H1 (cell line): ENCODE measurements at regions not wholly inside any gene's neighbourhood (a gene's known extent, or its start where the extent isn't known, plus 50 kb on each side); places are given as distances from the start of the nearest gene placed in this dataset.

ENCODE experiments used
- CBX8 ChIP-seq: fragments of 300-800, 300-1000 bp; sonication (generic); IDR thresholded peaks from 2 replicates; pipeline ENCODE4 v1.7.1; 2016; ENCODE audit warnings: low read depth, low read length, borderline replicate concordance
- CTBP2 ChIP-seq: IDR thresholded peaks from 2 replicates; pipeline ENCODE4 v1.7.0; 2011; ENCODE audit warnings: borderline replicate concordance, mild to moderate bottlenecking, moderate library complexity, mixed read lengths, low read length; ENCODE audit not compliant: insufficient read depth, insufficient read length
- HDAC6 ChIP-seq: IDR thresholded peaks from one replicate; pipeline ENCODE4 v1.7.1; 2012; ENCODE audit warnings: low read depth, mild to moderate bottlenecking, inconsistent platforms, low read length, moderate library complexity
- KDM4A ChIP-seq: IDR thresholded peaks from one replicate; pipeline ENCODE4 v1.7.1; 2012; ENCODE audit warnings: low read depth, mild to moderate bottlenecking, moderate library complexity, low read length, inconsistent platforms; ENCODE audit not compliant: severe bottlenecking
- KDM5A ChIP-seq: fragments of 200-600 bp; IDR thresholded peaks from 2 replicates; pipeline ENCODE4 v1.7.1; 2012; ENCODE audit warnings: mild to moderate bottlenecking, low read length, inconsistent platforms, mixed read lengths
- MAFK ChIP-seq: IDR thresholded peaks from 2 replicates; pipeline ENCODE4 v1.6.1; 2012; ENCODE audit warnings: low read depth, mild to moderate bottlenecking, improper control_type of control experiment, low read length
- MAX ChIP-seq: IDR thresholded peaks from 2 replicates; pipeline ENCODE4 v1.6.1; 2012; ENCODE audit warnings: inconsistent platforms
- RAD21 ChIP-seq, 2 experiments: IDR thresholded peaks in 1 of 2; conservative IDR thresholded peaks in 1 of 2; 2 replicates each; pipeline ENCODE4 v1.6.1; 2011; ENCODE audit warnings: low read depth in 2 of 2, low read length in 2 of 2, improper control_type of control experiment in 1 of 2, inconsistent platforms in 1 of 2, mild to moderate bottlenecking in 1 of 2, moderate library complexity in 1 of 2
- TAF1 ChIP-seq: IDR thresholded peaks from 2 replicates; pipeline ENCODE4 v1.6.1; 2011; ENCODE audit warnings: mild to moderate bottlenecking, low read depth, low read length
- TCF12 ChIP-seq: IDR thresholded peaks from 2 replicates; pipeline ENCODE4 v1.6.1; 2011; ENCODE audit warnings: low read depth, mild to moderate bottlenecking, low read length
- TEAD4 ChIP-seq: IDR thresholded peaks from 2 replicates; pipeline ENCODE4 v1.6.1; 2012; ENCODE audit warnings: low read depth, low read length, inconsistent platforms, mixed read lengths
- TF ChIP-seq, protein P1 (sequence below): fragments of 300-600 bp; sonication (generic); IDR thresholded peaks from 2 replicates; pipeline ENCODE4 v1.7.1; 2012; ENCODE audit warnings: low read length, moderate library complexity, mild to moderate bottlenecking, inconsistent platforms; ENCODE audit not compliant: insufficient replicate concordance

DNA sequence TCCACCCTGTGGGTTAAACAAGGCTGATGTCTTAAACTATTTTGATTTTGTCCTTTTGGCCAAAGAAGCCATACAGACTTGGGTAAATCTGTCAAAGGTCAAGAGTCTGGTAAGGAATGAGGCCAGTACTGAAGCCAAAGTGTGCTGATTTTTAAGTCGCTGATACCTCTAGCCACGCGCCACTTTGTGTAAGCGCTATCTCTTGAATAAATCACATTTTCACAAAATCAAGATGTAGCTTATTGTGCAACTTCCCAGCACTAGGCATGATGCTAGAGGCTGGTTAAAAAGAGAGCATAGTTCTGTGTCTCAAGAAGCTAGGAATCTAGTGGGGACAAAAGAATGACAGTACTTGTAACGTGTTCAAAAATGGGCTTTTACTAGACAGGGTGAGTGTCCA is 510.6 kb upstream of the RAB6C start (continued):
- TF ChIP-seq, protein P1, sequence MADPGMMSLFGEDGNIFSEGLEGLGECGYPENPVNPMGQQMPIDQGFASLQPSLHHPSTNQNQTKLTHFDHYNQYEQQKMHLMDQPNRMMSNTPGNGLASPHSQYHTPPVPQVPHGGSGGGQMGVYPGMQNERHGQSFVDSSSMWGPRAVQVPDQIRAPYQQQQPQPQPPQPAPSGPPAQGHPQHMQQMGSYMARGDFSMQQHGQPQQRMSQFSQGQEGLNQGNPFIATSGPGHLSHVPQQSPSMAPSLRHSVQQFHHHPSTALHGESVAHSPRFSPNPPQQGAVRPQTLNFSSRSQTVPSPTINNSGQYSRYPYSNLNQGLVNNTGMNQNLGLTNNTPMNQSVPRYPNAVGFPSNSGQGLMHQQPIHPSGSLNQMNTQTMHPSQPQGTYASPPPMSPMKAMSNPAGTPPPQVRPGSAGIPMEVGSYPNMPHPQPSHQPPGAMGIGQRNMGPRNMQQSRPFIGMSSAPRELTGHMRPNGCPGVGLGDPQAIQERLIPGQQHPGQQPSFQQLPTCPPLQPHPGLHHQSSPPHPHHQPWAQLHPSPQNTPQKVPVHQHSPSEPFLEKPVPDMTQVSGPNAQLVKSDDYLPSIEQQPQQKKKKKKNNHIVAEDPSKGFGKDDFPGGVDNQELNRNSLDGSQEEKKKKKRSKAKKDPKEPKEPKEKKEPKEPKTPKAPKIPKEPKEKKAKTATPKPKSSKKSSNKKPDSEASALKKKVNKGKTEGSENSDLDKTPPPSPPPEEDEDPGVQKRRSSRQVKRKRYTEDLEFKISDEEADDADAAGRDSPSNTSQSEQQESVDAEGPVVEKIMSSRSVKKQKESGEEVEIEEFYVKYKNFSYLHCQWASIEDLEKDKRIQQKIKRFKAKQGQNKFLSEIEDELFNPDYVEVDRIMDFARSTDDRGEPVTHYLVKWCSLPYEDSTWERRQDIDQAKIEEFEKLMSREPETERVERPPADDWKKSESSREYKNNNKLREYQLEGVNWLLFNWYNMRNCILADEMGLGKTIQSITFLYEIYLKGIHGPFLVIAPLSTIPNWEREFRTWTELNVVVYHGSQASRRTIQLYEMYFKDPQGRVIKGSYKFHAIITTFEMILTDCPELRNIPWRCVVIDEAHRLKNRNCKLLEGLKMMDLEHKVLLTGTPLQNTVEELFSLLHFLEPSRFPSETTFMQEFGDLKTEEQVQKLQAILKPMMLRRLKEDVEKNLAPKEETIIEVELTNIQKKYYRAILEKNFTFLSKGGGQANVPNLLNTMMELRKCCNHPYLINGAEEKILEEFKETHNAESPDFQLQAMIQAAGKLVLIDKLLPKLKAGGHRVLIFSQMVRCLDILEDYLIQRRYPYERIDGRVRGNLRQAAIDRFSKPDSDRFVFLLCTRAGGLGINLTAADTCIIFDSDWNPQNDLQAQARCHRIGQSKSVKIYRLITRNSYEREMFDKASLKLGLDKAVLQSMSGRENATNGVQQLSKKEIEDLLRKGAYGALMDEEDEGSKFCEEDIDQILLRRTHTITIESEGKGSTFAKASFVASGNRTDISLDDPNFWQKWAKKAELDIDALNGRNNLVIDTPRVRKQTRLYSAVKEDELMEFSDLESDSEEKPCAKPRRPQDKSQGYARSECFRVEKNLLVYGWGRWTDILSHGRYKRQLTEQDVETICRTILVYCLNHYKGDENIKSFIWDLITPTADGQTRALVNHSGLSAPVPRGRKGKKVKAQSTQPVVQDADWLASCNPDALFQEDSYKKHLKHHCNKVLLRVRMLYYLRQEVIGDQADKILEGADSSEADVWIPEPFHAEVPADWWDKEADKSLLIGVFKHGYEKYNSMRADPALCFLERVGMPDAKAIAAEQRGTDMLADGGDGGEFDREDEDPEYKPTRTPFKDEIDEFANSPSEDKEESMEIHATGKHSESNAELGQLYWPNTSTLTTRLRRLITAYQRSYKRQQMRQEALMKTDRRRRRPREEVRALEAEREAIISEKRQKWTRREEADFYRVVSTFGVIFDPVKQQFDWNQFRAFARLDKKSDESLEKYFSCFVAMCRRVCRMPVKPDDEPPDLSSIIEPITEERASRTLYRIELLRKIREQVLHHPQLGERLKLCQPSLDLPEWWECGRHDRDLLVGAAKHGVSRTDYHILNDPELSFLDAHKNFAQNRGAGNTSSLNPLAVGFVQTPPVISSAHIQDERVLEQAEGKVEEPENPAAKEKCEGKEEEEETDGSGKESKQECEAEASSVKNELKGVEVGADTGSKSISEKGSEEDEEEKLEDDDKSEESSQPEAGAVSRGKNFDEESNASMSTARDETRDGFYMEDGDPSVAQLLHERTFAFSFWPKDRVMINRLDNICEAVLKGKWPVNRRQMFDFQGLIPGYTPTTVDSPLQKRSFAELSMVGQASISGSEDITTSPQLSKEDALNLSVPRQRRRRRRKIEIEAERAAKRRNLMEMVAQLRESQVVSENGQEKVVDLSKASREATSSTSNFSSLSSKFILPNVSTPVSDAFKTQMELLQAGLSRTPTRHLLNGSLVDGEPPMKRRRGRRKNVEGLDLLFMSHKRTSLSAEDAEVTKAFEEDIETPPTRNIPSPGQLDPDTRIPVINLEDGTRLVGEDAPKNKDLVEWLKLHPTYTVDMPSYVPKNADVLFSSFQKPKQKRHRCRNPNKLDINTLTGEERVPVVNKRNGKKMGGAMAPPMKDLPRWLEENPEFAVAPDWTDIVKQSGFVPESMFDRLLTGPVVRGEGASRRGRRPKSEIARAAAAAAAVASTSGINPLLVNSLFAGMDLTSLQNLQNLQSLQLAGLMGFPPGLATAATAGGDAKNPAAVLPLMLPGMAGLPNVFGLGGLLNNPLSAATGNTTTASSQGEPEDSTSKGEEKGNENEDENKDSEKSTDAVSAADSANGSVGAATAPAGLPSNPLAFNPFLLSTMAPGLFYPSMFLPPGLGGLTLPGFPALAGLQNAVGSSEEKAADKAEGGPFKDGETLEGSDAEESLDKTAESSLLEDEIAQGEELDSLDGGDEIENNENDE: no peak
- TF ChIP-seq CBX8: no peak
- TF ChIP-seq KDM4A: no peak
- no peak for TF ChIP-seq TAF1
- no peak for TF ChIP-seq HDAC6
- no peak for TF ChIP-seq MAFK
- no peak for TF ChIP-seq MAX
- TF ChIP-seq KDM5A: no peak
- TF ChIP-seq CTBP2: no peak
- TF ChIP-seq TEAD4: no peak
- no peak for TF ChIP-seq RAD21 (IDR thresholded peaks at IDR 0.05 in 1 of 2, conservative IDR thresholded peaks at IDR 0.05 in 1 of 2; ENCODE audit: low read depth in 2 of 2, low read length in 2 of 2)
- TF ChIP-seq TCF12: no peak
